SIG-M5 treated with dmso at 0.1 percent for 504 hours (cell line): ENCODE measurements at regions not wholly inside any gene's neighbourhood (a gene's known extent, or its start where the extent isn't known, plus 50 kb on each side); places are given as distances from the start of the nearest gene placed in this dataset.
"Not testable (repeated sequence)": the region's sequence is repeated elsewhere in the genome, so short reads cannot be mapped to it uniquely, and the experiment has no call there.

Experiments
- DNase-seq: peaks from one replicate; lab custom pipeline; 2025; ENCODE audit not compliant: unreplicated experiment; lab: John Stamatoyannopoulos, UW

GRCh38 chr12:124070394-124071074 lies 97.5 kb downstream of the ZNF664 start:
- not testable (repeated sequence) for DNase-seq

- no peak for DNase-seq
Measured at GRCh38 chr12:124071075-124071443, 98.0 kb downstream of the ZNF664 start.

- DNase-seq = no peak
Measured at GRCh38 chr12:124073356-124074035, 100.5 kb downstream of the ZNF664 start.

GRCh38 chr12:124075841-124076240 lies 102.8 kb downstream of the ZNF664 start:
- DNase-seq = no peak

GRCh38 chr12:124077701-124078100 lies 104.7 kb downstream of the ZNF664 start:
- DNase-seq = no peak

GRCh38 chr12:124078800-124079199 lies 105.8 kb downstream of the ZNF664 start:
- no peak for DNase-seq

- no peak for DNase-seq
Measured at GRCh38 chr12:124080649-124081048, 107.6 kb downstream of the ZNF664 start.

- no peak for DNase-seq
Measured at GRCh38 chr12:124082012-124082411, 109.0 kb downstream of the ZNF664 start.

GRCh38 chr12:124082687-124083086 lies 109.7 kb downstream of the ZNF664 start:
- no peak for DNase-seq

- DNase-seq = no peak
Measured at GRCh38 chr12:124083708-124084107, 110.7 kb downstream of the ZNF664 start.

- no peak for DNase-seq
Measured at GRCh38 chr12:124085419-124086296, 112.6 kb downstream of the ZNF664 start.

- no peak for DNase-seq
Measured at GRCh38 chr12:124086299-124086898, 113.4 kb downstream of the ZNF664 start.

GRCh38 chr12:124087266-124088051 lies 114.4 kb downstream of the ZNF664 start:
- no peak for DNase-seq

GRCh38 chr12:124088217-124088907 lies 115.3 kb downstream of the ZNF664 start:
- DNase-seq = no peak

- DNase-seq = not testable (repeated sequence)
Measured at GRCh38 chr12:124089181-124089914, 116.3 kb downstream of the ZNF664 start.

- DNase-seq = no peak
Measured at GRCh38 chr12:124091835-124092234, 118.8 kb downstream of the ZNF664 start.

GRCh38 chr12:124092532-124092931 lies 119.5 kb downstream of the ZNF664 start:
- not testable (repeated sequence) for DNase-seq

GRCh38 chr12:124093297-124093696 lies 120.3 kb downstream of the ZNF664 start:
- DNase-seq = no peak

GRCh38 chr12:124094188-124094587 lies 121.2 kb downstream of the ZNF664 start:
- DNase-seq = no peak
